Endothelial cell (in vitro differentiated cells): ENCODE measurements at regions not wholly inside any gene's neighbourhood (a gene's known extent, or its start where the extent isn't known, plus 50 kb on each side); places are given as distances from the start of the nearest gene placed in this dataset.
"Not testable (repeated sequence)": the region's sequence is repeated elsewhere in the genome, so short reads cannot be mapped to it uniquely, and the experiment has no call there.

ENCODE experiments used
- DNase-seq: peaks from one replicate; pipeline ENCODE4 v3.0.0; 2021; ENCODE audit warnings: low spot score
- H3K27ac Mint-ChIP-seq: one replicate; pipeline ENCODE4 v1.8.0; 2021; ENCODE audit warnings: mixed read lengths, inconsistent platforms; ENCODE audit not compliant: unreplicated experiment
- H3K27me3 Mint-ChIP-seq: one replicate; pipeline ENCODE4 v1.8.0; 2021; ENCODE audit warnings: mild to moderate bottlenecking, moderate library complexity, mixed read lengths, inconsistent platforms; ENCODE audit not compliant: unreplicated experiment
- H3K36me3 Mint-ChIP-seq: one replicate; pipeline ENCODE4 v1.8.0; 2021; ENCODE audit warnings: mild to moderate bottlenecking, low read depth, mixed read lengths, inconsistent platforms; ENCODE audit not compliant: unreplicated experiment
- H3K4me1 Mint-ChIP-seq: one replicate; pipeline ENCODE4 v1.8.0; 2021; ENCODE audit warnings: mild to moderate bottlenecking, mixed read lengths, inconsistent platforms; ENCODE audit not compliant: unreplicated experiment
- H3K4me3 Mint-ChIP-seq: one replicate; pipeline ENCODE4 v1.8.0; 2021; ENCODE audit warnings: mild to moderate bottlenecking, mixed read lengths, inconsistent platforms; ENCODE audit not compliant: unreplicated experiment
- H3K9me3 Mint-ChIP-seq: one replicate; pipeline ENCODE4 v1.8.0; 2021; ENCODE audit warnings: mixed read lengths, inconsistent platforms; ENCODE audit not compliant: unreplicated experiment
- TF ChIP-seq, protein P1 (sequence below): fragments of 200-600 bp; sonication (generic); IDR thresholded peaks from one replicate; pipeline ENCODE4 v1.5.0; 2021; ENCODE audit warnings: antibody characterized with exemption; ENCODE audit not compliant: unreplicated experiment

DNA sequence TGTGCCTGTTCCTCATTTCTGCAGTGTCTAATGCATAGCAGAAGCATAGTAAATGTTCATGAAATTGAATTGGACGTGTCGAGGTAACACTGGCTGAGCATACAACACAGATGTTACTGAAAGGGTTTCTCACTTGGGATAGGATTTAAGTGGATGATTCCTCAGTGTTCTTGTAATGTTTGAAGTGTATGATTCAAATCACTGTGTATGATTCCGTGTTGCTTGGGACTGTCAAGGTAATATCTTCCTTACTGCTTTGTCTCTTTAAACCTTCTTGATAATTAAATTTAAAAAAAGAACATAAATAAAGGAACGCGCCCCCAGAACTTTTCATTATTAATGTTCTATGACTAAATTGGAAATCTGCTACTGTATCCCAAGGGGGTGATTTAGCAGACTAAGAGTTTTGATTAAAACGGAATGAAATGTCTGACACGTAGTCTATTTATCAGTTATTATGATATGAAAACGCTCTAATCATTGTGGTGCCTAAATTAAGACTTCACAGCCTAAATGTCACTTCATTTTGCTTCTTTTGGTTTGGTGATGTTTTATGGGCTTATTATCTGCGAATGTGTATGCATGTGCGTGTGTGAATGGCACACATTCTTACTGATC is 696.9 kb upstream of the EPHA5 start:
- Mint-ChIP-seq H3K4me3 (no peak overlapping the region), H3K9me3 (no peaks in the 10 kb centered on the region), H3K36me3 (no peaks in the 10 kb centered on the region), H3K4me1 (no peaks in the 10 kb centered on the region), H3K27ac (no peak overlapping the region), H3K27me3 (no peaks in the 10 kb centered on the region)
- no peak for DNase-seq
- TF ChIP-seq, protein P1, sequence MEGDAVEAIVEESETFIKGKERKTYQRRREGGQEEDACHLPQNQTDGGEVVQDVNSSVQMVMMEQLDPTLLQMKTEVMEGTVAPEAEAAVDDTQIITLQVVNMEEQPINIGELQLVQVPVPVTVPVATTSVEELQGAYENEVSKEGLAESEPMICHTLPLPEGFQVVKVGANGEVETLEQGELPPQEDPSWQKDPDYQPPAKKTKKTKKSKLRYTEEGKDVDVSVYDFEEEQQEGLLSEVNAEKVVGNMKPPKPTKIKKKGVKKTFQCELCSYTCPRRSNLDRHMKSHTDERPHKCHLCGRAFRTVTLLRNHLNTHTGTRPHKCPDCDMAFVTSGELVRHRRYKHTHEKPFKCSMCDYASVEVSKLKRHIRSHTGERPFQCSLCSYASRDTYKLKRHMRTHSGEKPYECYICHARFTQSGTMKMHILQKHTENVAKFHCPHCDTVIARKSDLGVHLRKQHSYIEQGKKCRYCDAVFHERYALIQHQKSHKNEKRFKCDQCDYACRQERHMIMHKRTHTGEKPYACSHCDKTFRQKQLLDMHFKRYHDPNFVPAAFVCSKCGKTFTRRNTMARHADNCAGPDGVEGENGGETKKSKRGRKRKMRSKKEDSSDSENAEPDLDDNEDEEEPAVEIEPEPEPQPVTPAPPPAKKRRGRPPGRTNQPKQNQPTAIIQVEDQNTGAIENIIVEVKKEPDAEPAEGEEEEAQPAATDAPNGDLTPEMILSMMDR, result no peak

DNA sequence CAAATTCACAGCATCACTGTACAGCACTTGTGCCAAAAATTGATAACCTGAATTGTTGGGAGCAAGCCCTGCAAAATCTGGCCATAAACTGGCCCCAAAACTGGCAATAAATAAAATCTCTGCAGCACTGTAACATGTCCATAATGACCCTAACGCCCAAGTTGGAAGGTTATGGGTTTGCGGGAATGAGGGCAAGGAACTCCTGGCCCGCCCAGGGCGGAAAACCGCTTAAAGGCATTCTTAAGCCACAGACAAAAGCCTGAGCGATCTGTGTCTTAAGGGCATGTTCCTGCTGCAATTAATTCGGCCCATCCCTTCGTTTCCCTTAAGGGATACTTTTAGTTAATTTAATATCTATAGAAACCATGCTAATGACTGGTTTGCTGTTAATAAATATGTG is 690.1 kb upstream of the EPHA5 start:
- H3K27me3 Mint-ChIP-seq, DNase-seq, H3K9me3 Mint-ChIP-seq, H3K27ac Mint-ChIP-seq, H3K36me3 Mint-ChIP-seq, H3K4me3 Mint-ChIP-seq, H3K4me1 Mint-ChIP-seq: not testable (repeated sequence)

DNA sequence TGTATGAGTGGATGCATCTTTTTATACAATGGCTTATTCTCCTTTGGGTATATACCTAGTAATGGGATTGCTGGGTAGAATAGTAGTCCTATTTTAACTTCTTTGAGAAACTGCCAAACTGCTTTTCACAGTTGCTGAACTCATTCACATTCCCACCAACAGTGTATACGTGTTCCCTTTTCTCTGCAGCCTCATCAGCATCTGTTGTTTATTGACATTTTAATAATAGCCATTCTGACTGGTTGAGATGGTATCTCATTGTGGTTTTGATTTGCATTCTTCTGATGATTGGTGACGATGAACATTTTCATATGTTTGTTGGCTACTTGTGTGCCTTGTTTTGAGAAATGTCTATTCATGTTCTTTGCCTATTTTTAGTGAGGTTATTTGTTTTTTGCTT is 687.0 kb upstream of the EPHA5 start:
- Mint-ChIP-seq H3K27me3 (no peaks in the 10 kb centered on the region), H3K4me3 (no peak overlapping the region), H3K27ac (no peak overlapping the region), H3K9me3 (no peaks in the 10 kb centered on the region), H3K36me3 (no peaks in the 10 kb centered on the region), H3K4me1 (no peaks in the 10 kb centered on the region)
- TF ChIP-seq, protein P1, result no peak
- DNase-seq, result no peak

DNA sequence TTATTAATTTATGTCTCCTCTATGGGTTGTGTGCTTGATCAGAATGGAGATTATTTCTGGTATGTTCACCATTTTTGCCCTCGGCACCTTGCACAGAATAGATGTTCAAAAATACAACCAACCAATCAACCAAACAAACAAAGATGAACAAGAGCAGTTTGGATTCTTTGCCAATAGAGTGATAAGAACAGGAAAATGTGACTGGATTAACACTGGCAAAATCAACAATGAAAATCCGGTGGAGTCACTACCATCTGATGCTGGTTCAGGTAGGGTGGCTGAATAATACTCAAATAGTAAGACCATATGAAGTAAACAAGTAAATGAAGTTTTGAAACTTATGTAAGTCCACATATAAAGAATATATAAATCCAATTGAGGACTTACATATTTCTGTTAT is 685.0 kb upstream of the EPHA5 start:
- Mint-ChIP-seq H3K4me1 (no peaks in the 10 kb centered on the region), H3K4me3 (no peak overlapping the region), H3K36me3 (no peaks in the 10 kb centered on the region), H3K9me3 (no peaks in the 10 kb centered on the region), H3K27me3 (no peaks in the 10 kb centered on the region), H3K27ac (no peak overlapping the region)
- DNase-seq, result no peak
- TF ChIP-seq, protein P1, result no peak

DNA sequence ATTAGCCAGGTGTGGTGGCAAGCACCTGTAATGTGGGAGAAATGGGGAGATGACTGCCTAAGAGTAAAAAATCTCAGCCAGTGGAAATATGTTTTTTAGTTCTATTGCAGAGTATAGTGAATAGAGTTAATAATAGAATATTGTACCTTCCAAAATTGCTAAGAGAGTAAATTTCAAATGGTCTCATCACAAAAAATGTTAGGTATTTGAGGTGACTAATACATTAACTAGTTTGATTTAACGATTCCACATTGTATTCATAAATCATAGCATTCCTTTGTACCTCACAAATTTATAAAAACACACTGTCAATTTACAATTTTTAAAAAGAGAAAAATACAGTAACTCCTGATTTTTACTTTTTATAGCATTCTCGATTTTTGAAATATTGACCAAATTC is 681.5 kb upstream of the EPHA5 start:
- Mint-ChIP-seq H3K4me3 (no peak overlapping the region), H3K27me3 (no peaks in the 10 kb centered on the region), H3K9me3 (no peaks in the 10 kb centered on the region), H3K36me3 (no peaks in the 10 kb centered on the region), H3K27ac (no peak overlapping the region), H3K4me1 (no peaks in the 10 kb centered on the region)
- TF ChIP-seq, protein P1, result no peak
- no peak for DNase-seq
